ENCODE measurements at regions not wholly inside any gene's neighbourhood (a gene's known extent, or its start where the extent isn't known, plus 50 kb on each side); places are given as distances from the start of the nearest gene placed in this dataset.

DNA sequence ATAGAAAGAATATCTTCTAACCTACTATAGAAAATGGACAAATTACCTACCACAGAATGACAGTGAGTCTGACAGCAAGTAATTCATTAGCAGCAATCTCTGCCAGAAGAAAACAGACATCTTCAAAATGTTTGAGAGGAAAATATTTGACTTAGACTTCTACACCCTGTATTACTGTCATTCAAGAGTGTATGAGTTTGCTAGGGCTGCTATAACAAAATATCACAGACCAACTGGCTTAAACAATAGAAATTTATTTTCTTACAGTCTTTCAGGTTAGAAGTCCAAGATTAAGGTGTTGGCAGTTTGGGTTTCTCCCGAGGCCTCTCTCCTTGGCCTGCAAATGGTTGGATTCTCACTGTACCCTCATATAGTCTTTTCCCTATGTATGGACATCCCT lies 52.9 kb upstream of the FGGY start:
- TF ChIP-seq, protein P1, sequence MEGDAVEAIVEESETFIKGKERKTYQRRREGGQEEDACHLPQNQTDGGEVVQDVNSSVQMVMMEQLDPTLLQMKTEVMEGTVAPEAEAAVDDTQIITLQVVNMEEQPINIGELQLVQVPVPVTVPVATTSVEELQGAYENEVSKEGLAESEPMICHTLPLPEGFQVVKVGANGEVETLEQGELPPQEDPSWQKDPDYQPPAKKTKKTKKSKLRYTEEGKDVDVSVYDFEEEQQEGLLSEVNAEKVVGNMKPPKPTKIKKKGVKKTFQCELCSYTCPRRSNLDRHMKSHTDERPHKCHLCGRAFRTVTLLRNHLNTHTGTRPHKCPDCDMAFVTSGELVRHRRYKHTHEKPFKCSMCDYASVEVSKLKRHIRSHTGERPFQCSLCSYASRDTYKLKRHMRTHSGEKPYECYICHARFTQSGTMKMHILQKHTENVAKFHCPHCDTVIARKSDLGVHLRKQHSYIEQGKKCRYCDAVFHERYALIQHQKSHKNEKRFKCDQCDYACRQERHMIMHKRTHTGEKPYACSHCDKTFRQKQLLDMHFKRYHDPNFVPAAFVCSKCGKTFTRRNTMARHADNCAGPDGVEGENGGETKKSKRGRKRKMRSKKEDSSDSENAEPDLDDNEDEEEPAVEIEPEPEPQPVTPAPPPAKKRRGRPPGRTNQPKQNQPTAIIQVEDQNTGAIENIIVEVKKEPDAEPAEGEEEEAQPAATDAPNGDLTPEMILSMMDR (conservative IDR thresholded peaks at IDR 0.05; ENCODE audit: low read depth, low read length), result no peak
- TF ChIP-seq EZH2 (IDR thresholded peaks at IDR 0.05; ENCODE audit: borderline replicate concordance, low read depth, low read length, poor library complexity, severe bottlenecking), result no peak

All from A673 (cell line).